ENCODE measurements at regions not wholly inside any gene's neighbourhood (a gene's known extent, or its start where the extent isn't known, plus 50 kb on each side); places are given as distances from the start of the nearest gene placed in this dataset.

GRCh38 chr9:108519437-108519836 lies 336.3 kb downstream of the ACTL7B start:
- no peak for TF ChIP-seq CTCF (IDR thresholded peaks at IDR 0.05)
- no peak for TF ChIP-seq POLR2A (IDR thresholded peaks at IDR 0.05)

All from right lobe of liver (tissue), 4 donors.